GM18517 (cell line): ENCODE measurements at regions not wholly inside any gene's neighbourhood (a gene's known extent, or its start where the extent isn't known, plus 50 kb on each side); places are given as distances from the start of the nearest gene placed in this dataset.

Experiments
- ATAC-seq: cut with Tn5 transposase; IDR thresholded peaks from one replicate; pipeline ENCODE4 v1.9.1; 2021; ENCODE audit warnings: mild to moderate bottlenecking, moderate library complexity; ENCODE audit not compliant: unreplicated experiment

DNA sequence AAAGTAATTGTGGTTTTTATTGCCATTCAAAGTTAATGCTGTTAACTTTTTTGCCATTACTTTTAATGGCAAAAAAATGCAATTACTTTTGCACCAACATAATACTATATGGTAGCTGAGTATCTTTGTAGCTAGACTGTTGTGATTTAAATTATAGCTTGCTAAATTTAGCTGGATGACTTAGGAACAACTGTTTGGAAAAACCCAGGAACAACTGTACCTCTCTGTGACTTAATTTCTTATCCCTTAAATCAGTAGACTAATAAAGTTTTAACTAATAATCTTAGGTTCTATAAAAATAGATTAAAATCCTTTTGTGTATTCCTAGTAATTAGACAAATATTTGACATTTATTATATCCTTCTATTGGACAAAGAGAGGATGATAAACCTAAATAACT, 268.2 kb downstream of the TENT5A start:
- no peak for ATAC-seq

DNA sequence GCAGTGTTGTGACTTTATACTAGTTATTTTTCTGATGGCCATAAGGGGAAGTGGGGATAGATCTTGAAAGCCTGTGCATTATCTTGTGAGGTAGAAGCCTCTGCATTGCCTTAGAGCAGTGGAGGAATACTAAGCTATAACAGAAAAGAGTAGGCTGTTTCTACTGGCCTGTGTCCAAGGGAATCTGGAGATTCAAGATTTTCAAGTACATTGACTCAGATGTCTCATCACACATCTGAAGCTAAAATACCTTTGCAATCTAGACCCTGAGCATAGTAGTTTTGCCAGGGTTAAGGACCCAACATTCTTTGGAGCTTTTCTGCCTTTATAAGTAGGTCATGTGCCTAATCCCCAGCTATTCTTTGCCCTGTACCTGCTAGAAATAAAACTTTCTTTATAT, 272.3 kb downstream of the TENT5A start:
- no peak for ATAC-seq

DNA sequence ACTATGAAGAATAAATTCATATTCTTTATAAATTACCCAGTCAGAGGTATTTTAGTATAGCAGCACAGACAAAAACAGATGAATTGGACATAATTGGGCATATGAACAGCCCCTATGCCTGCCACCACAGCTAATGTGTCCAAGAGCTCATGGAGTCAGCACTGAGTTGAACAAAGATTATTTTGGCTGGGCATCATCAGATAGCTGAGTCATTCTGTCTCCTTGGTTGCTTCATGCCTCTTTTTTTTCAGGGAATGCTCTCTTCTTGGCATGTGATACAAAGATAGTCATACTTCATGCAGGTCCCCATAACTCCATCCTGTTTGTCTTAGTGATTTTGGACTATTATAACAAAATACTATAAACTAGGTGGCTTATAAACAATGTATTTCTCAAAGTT, 275.6 kb downstream of the TENT5A start:
- ATAC-seq: no peak

DNA sequence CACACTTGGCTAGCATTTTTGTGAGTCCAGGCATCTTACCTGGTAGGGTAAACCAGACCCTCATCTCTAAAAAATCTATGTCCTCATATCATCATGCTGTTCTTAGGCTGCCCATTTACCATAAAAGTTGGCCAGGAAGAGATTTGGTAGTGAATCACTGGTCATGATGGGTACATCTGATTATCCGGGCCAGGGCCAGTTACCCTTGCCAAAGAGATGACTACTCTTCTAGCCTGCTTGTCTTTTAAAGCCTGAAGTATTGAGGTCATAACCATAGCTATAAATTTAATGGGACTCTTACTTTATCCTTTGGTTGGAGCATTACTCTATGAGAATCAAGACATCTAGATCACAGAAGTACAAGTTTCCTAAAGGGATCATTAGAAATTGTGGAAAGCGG, 276.8 kb downstream of the TENT5A start:
- no peak for ATAC-seq

DNA sequence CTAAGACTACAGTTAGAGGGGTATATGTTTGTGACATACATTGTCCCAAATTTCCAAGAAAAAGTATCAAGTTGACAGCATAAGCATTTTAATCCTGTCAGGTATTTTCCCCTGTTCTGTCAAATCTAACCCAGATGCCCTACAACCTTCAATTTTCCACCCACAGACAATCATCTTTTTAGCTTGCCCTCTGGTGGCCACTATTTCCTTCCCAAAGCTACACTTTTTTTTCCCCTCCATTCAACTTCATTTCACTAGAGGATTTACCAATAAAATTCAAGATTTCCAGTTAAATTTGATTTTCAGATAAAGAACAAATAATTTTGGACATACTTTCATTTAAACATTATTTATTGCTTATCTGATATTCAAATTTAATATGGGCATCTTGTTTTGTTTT, 286.6 kb downstream of the TENT5A start:
- no peak for ATAC-seq

DNA sequence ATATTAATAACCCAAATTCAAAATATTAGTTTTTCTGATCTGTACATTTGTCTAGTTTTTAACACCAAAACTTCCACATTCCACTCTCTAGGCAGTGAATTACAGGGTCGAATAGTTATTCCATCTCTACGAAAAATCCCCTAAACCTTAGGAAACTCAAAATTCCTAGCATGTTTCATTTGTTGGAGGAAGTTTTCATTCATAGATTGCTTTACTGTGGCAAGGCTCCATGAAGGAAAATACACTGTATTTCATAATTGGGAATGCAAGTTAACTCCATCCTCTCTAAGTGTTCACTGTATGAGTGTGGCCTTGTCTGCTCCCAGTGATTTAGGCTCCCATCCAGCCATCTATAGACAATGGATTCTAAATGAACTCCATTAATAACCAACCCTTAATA, 296.1 kb downstream of the TENT5A start:
- ATAC-seq: no peak

DNA sequence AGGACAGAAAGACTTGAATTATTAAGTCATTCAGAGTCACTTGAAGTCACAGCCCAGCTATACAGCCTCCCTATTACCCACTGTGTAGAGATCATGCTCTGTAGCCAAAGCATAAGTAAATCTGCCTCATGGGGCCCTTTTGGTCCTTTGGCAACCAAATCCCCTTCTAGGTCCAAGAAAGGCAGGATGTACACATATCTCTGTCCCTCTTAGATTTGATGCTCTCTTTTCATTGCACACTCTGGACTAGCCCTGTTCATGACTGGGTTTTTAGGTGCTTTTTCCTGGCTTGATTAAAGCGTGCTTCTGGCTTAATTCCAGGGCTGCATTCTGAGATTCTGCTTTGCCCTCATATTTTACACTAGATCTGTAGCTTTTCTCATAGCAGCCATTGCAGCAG, 296.8 kb downstream of the TENT5A start:
- ATAC-seq: no peak

DNA sequence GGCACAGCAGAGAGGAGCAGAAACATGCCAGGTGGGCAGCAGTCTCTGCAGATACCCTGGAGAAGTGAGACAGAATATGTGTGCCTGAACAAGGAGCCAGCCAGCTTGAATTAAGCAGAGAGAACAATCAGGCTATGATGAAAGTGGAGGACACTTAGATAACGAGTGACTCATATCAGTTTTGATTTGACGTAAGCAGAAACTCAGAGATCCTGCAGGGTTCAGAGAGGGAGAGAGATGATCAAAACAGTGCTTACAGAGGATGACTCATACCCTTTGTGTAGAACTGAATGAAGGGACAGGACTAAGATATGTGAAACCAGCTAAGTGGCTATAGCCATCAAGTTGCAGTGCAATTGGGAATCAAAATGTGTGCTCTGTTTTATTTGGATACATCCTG, 300.7 kb downstream of the TENT5A start:
- ATAC-seq: peak; percentile 99

DNA sequence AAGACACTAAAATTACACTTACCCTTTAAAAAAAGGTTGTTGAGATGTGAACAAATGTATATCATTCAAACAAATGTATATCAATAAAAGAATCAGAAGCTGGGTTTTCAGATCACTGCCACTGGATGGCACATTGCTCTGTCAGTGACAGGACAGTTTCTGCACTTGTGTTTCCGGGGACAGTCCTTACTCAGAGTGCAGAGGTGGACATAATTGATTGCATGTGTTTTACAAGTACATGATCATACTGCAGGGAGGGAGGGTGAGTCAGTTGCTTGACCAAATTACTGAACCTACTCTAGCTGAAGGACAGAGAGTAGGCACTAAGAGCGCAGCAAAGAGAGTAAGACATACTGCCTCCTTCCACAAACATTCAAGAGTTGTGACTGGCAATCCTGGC, 302.3 kb downstream of the TENT5A start:
- ATAC-seq: no peak

DNA sequence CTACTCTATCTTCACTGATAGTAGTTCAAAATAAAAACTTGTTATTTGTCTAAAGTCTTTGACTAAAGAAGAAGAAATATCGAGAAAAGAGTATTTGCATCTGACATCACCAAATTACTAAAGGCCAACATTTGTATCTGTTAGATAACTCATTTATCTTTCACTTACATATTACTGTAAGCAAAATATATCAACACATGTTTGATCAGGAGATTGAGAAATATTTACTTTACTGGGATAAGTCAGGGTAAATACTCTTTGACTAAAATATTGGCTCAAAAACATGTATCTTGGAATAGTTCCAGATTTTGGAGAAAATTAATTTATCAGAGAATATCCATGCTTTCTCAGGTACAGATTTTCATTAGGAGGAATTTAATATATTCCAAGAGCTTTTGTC, 306.0 kb downstream of the TENT5A start:
- no peak for ATAC-seq

DNA sequence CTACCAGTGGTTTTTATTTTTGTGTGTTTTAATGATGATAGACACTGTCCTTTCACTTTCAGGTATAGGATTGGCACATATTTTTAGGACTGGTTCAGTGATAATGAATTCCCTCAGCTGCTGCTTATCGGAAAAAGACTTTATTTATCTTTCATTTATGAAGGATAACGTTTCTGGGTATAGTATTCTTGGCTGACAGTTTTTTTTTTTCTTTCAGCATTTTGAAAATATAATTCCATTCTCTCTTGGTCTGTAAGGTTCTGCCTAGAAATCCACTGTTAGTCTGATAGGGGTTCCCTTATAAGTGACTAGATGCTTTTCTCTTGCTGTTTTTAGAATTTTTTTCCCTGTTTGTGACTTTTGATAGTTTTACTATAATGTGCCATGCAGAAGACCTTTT, 313.1 kb downstream of the TENT5A start:
- no peak for ATAC-seq

DNA sequence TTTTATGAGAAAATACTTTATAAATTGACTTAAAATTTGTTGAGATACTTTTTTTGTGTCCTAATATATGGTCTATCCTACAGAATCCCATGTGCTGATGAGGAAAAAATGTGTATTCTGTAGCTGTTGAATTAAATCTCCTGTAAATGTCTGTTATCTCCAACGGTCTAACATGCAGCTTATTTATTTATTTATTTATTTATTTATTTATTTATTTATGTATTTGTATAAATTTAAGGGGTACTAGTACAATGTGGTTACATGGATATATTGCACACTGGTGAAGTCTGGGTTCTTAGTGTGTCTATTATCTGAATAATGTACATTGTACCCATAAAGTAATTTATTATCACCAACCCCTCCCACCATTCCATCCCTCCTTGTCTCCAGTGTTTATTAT, 315.5 kb downstream of the TENT5A start:
- no peak for ATAC-seq

DNA sequence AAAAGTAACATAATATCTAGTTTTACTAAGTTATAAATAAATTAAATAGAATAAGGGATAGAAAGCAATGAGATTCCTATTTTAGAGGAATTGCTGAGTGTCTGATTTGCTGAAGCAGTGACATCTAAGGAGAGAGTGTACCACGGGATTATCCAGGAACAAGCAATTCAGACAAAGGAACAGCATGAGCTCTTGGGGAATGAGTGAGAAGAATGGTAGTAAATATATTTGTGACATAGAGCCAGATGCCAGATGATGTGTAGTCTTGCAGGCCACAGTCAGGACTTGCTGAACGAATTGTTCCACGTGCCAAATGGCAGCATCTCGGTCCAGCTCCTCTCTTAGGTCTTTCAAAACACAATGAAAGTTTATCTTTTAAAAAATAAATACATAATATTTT, 339.2 kb downstream of the TENT5A start:
- ATAC-seq: no peak

DNA sequence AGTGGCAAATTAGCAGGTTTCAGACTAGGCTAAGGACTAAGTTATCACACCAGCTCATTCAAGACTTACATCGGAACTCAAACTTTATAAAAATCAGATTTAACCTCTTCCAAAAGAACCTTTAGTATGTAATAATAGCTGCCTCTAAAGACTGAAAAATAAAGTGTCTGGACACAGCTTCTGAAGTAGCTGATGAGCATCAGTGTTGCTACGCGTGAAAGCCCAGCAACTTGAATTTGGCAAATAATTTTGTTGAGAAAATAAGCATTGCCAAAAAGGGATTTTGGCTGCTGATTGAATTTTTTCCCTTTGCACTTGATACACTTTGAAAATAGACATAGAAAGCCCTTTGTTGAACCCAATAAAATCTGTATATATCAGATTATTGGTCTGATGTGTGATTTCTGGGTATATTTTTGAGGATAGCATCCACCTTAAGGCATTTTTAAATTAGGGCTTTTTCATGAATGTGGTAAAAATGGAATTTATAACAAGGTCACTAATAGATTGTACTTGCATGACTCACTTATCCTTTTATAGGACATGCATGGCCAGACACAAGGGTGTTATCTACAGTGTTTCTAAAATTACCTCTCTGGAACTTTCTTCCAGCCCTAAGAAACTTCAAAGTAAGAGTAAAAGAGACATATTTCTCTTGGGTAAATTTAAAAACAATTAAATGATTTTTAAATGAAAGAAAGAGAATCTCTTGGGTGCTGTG, 350.4 kb downstream of the TENT5A start:
- no peak for ATAC-seq

DNA sequence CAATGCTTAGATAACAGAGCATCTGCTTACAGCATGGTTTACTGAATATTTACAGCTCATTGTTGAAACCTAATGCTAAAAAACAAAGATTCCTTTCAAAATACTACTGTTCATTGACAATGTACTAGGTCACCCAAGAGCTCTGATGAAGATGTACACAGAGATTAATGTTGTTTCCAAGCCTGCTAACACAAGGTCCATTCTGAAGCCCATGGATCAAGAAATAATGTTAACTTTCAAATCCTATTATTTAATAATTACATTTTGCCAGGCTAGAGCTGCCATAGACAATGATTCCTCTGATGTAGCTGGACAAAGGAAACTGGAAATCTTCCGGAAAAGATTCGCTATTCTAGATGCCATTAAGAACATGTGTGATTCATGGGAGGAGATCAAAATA, 355.6 kb downstream of the TENT5A start:
- ATAC-seq: no peak

DNA sequence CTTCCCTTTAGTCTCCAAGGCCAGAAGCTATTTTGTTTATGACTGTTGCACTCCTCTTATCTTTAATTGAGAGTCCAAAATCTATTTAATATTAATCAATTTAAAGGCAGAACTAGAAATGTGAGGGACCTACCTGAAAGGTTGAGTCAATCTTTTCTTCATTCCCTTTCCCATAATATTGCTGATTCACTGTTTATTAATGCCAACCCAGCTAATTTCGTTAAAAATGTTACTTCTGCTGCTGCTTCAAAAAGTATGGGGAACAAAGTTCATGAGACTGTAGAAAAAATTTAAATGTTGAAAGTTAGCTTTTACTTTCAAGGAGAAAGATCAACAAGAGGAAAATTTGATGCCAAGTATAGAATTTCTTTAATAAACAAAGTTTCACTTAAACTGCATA, 365.3 kb downstream of the TENT5A start:
- ATAC-seq: no peak

DNA sequence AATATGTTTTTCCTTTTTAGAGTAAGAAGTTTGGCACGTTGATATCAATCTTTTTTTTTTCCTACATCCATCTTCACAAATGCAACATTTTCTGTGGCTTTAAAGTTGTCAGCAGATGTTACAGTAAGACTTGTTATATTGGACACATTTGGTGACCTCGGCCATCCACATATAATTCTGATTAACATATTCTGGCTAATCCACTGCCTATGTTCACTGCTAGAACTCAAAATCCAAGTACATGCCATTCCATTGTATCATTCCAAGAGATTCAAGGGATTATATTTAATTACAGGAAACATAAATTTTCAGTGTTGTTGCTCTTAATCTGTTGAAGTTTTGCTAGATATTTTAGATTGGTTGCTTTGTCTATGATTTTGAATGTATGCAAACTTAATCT, 367.6 kb downstream of the TENT5A start:
- ATAC-seq: no peak

DNA sequence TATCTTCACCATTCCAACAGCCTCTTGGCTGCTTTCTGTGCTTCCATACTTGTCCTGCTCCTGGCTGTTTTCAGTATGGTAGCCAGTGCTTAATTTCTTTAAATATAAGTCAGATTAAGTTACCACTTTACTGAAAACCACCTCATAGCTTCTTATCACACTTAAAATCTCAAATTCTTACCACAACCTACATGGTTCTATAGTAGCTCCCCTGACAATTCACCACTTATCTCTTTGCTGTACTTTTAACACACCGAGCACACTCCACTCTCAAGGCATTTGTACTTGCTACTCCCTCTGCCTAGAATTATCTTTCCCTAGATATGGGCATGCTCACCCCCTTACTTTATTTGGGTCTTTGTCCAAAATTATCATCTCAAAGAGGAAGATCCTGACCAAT, 369.0 kb downstream of the TENT5A start:
- no peak for ATAC-seq

DNA sequence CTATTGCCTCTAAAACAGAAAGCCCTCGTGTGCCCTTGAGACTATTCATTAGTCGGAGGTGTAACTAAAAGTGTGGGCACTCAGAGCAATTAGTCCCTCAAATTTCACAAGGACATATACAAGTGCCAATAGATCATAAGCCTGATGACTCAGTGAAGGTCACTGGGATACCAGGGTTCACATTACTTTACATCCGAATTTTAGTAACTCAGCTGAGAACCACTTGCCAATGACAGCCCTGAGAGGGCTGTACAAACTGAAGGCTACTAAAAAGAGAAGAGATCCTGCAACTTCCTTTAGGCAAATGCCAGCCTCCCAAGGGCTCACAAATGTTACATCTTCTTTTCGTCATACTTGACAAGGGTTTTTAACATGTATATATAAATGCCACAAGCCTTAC, 369.6 kb downstream of the TENT5A start:
- ATAC-seq: no peak

DNA sequence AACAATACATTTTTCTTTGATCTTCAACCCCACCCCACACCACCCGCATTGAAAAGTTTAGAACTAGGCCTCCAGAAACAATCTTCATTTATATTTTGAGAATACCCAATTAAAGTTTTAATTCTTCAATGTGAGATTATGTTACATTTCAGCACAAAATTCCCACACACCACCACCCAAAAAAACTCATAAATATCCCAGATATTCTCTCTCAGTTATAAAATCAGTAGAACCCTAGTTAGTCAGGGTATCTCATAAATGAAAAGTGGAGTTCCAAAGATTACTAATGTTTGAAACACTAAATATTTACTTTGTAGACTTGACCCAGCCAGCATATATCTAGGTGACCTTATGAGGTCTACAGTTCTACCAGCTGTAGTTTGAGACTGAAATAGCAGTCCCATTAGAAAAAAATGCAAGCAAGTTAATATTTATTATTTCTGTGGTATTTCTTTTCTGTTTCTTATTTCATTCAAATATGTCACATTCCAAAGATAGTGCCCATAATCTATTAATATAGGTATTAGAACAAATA, 371.0 kb downstream of the TENT5A start:
- no peak for ATAC-seq

DNA sequence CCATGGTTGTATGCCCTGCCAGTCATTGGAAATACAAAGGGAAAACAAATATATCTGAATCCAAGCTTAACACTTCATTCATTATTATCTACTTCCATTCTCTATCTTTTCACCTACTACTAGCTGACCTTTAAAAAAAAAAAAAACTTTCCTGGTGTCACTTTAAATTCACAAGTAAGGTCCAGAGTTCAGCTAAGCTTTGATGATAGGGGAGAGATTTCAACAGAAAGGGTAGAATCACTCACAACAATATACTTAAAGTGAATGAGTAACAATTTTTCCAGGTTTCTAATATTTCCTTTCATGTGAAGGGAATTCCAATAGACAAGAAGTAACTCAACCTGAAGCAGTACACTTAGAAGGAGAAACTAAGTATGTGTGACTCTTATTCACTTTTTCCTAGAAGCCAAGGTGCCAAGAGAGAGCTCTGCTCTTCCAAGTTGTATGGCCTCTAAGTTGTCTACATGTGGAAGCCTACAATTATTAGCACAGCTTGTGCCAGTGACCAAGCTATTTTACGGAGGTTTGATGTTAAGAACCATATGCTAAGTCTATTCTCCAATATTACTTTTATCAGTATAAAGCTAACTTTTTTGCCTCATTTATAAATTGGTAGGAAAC, 371.7 kb downstream of the TENT5A start:
- no peak for ATAC-seq

DNA sequence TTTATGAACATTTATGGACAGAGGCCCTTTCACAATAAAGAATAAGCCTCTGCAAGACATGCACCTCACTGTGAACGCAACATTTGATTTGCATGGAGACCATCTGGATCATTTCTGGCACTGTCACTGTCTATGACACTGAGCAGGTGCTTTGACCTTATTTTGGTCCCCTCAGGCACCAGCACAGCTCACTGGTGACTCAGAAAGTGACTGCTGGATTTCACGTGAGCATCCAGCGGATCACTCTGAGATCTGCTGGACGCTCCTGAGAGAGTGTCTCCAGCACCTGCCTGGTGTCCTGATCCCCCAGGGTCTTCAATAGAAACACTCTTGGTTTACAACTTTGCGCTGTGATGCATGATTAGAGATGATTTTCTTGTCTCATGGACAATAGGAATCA, 375.7 kb downstream of the TENT5A start:
- ATAC-seq: no peak

DNA sequence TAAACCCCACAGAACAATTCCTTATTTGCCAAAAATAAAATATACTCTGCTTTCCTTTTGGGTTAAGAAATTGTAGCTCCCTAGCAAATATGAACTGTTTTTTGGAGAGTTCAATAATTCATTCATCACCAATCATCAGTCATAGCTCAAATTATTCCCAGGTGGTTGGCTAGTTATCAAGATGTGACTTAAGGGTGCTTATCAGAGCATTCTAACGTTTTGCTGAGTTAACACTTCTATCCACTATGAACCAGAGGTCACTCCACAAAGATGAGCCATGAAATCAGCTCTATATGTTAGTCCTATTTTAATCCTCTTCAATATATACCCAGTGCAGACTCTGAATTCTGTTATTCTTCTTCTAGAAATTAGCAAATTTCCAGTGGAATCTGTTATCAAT, 379.1 kb downstream of the TENT5A start:
- no peak for ATAC-seq
